Stimulated activated CD4-positive, alpha-beta T cell treated with anti-CD3 and anti-CD28 coated beads, Interleukin-15, amount 100 ng/mL, for 24 hours (primary cell): ENCODE measurements at regions not wholly inside any gene's neighbourhood (a gene's known extent, or its start where the extent isn't known, plus 50 kb on each side); places are given as distances from the start of the nearest gene placed in this dataset.

Experiments
- DNase-seq: peaks from one replicate; pipeline ENCODE4 v3.0.0-alpha.2; 2020

- no peak for DNase-seq
Observed at GRCh38 chr9:23551311-23551721, 274.7 kb downstream of the ELAVL2 start.

GRCh38 chr9:23551929-23552707, 273.9 kb downstream of the ELAVL2 start:
- no peak for DNase-seq

GRCh38 chr9:23552876-23553601, 273.0 kb downstream of the ELAVL2 start:
- DNase-seq = no peak

- no peak for DNase-seq
Observed at GRCh38 chr9:23554686-23555085, 271.4 kb downstream of the ELAVL2 start.

GRCh38 chr9:23555851-23556250, 270.2 kb downstream of the ELAVL2 start:
- no peak for DNase-seq

GRCh38 chr9:23556459-23556858, 269.6 kb downstream of the ELAVL2 start:
- no peak for DNase-seq

GRCh38 chr9:23557689-23558088, 268.4 kb downstream of the ELAVL2 start:
- DNase-seq = no peak

GRCh38 chr9:23559522-23559921, 266.5 kb downstream of the ELAVL2 start:
- DNase-seq = no peak

GRCh38 chr9:23563517-23563916, 262.5 kb downstream of the ELAVL2 start:
- no peak for DNase-seq

GRCh38 chr9:23567516-23568165, 258.4 kb downstream of the ELAVL2 start:
- no peak for DNase-seq

GRCh38 chr9:23571414-23572104, 254.5 kb downstream of the ELAVL2 start:
- DNase-seq = no peak

GRCh38 chr9:23573800-23574199, 252.2 kb downstream of the ELAVL2 start:
- no peak for DNase-seq

- no peak for DNase-seq
Observed at GRCh38 chr9:23577611-23578010, 248.4 kb downstream of the ELAVL2 start.

- no peak for DNase-seq
Observed at GRCh38 chr9:23581931-23582330, 244.1 kb downstream of the ELAVL2 start.

- no peak for DNase-seq
Observed at GRCh38 chr9:23582836-23583235, 243.2 kb downstream of the ELAVL2 start.

GRCh38 chr9:23586906-23587305, 239.1 kb downstream of the ELAVL2 start:
- DNase-seq = no peak

- DNase-seq = no peak
Observed at GRCh38 chr9:23587433-23587832, 238.6 kb downstream of the ELAVL2 start.

- DNase-seq = no peak
Observed at GRCh38 chr9:23587903-23588302, 238.1 kb downstream of the ELAVL2 start.

GRCh38 chr9:23590276-23591000, 235.6 kb downstream of the ELAVL2 start:
- no peak for DNase-seq

GRCh38 chr9:23594421-23594820, 231.6 kb downstream of the ELAVL2 start:
- DNase-seq = no peak

- no peak for DNase-seq
Observed at GRCh38 chr9:23596913-23597634, 229.0 kb downstream of the ELAVL2 start.

- no peak for DNase-seq
Observed at GRCh38 chr9:23598994-23599393, 227.0 kb downstream of the ELAVL2 start.
